Activated CD8-positive, alpha-beta memory T cell treated with anti-CD3 and anti-CD28 coated beads for 24 hours (primary cell): ENCODE measurements at regions not wholly inside any gene's neighbourhood (a gene's known extent, or its start where the extent isn't known, plus 50 kb on each side); places are given as distances from the start of the nearest gene placed in this dataset.
"Not testable (repeated sequence)": the region's sequence is repeated elsewhere in the genome, so short reads cannot be mapped to it uniquely, and the experiment has no call there.

Experiments
- DNase-seq: peaks from one replicate; pipeline ENCODE4 v3.0.0-alpha.2; 2020

DNA sequence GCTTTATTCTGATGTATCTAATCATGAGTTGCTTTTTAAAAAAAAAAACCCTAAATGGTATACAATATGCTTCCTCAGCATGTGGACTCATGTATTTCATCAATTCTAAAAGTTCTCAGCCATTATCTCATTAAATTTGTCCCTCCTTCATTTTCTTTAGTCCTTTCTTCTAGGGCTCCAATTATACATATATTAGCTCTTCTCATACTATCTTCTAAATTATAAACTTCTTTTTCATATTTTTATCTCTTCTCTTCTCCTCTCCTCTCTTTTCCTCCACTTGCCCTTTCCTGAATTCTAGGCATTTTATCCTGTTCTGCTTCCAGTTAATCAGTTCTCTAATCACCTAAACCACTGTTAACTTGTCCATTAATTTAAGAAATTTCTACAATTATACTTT is 55.0 kb upstream of the IL33 start:
- DNase-seq, result no peak

DNA sequence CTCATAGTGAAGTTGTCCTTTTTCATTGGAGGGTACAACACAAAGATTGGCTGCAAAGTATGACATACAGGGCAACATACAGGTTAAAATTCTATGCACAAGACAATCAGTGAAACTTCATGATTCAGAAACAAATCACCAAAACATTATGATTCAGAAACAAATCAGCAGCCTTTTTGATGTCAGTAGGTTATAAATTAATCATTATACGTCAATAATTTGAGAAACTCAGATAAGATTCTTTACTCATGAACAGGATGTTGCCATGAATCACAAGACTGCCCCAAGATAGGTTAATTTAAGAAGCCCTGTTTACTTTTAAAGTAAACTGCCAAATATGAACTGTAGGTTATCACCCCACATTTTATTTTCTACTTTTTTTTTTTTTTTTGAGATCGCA is 62.2 kb upstream of the IL33 start:
- no peak for DNase-seq

DNA sequence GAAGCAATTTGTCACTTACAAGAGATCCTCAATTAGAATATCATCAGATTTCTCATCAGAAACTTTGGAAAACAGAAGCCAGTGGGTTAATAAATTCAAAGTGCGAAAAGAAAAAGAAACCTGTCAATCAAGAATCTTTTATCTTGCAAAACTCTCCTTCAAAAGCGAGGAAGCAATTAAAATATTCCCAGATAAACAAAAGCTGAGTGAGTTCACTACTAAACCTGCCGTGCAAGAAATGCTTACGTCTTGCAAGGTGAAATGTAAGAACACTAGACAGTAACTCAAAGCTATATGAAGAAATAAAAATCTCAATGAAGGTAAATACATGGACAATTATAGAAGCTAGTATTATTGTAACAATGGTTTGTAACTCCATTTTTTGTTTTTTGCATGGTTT is 62.8 kb upstream of the IL33 start:
- no peak for DNase-seq

DNA sequence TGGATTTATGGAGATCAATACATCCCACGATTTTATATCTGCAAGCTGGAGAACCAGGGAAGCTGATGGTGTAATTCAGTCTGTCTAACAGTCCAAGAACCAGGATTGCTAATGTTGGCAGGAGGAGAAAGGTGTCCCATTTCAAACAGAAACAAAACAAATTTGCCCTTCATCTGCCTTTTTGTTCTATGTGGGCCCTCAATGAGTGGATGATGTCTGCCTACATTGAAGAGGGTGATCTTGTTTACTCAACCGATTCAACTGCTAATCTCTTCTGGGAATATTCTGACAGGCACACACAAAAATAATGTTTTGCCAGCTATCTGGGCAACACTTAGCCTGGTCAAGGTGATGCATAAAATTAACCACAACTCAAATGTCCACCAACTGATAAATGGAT is 65.1 kb upstream of the IL33 start:
- no peak for DNase-seq

DNA sequence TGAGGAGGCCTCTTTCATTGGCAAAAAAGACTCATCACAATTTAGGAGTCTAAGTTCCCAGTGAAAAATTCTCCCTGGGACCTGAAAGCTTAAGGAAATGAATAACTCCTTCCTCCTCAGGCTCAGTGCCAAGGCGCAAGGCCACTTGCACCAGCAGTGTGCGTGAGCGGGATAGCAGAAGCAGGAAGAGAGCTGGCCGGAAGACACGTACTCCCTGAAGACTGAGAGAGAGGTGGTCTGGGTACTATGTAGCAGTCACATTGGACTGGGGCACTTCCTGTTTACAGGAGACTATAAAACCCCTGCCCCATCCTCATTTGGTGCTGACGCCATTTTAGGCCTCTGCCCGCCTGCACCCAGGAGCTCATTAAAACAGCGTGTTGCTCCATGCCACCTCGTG is 66.3 kb upstream of the IL33 start:
- no peak for DNase-seq

DNA sequence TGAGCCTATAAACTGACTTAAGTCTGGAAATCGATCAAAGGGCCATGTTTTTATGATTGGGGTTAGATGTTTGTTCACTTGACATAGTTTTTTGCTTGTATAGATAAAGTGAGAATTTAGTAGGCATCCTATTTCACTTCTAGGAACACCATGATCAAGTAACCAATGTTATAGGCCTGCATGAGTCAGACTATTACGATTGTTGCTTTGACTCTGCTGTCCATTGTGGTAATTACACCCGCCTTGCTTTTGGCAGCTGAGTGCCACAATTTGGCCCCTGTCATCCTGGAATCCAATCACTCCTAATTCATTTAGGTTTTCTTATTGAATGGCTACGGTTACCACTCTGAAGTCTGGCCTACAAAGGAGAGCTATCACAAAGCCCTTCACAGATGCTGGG is 67.8 kb upstream of the IL33 start:
- no peak for DNase-seq

DNA sequence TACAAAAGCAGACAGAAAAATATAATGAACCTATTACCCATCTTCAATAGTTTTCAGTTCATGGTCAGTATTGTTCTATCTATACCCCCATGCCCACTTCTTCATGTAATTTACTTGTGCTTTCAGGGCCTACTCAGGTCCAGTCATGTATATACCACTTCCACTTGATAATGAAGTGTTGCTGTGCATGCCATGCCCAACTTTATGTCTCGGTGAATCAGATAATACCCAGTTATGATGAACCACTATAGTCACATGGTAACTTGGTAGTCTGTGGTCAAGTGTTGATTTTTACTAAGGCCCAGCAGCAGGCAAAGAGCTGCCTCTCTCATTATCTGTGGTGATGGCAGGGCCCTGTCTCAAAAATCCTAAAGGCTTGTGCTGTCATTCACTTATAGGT is 70.7 kb upstream of the IL33 start:
- no peak for DNase-seq

DNA sequence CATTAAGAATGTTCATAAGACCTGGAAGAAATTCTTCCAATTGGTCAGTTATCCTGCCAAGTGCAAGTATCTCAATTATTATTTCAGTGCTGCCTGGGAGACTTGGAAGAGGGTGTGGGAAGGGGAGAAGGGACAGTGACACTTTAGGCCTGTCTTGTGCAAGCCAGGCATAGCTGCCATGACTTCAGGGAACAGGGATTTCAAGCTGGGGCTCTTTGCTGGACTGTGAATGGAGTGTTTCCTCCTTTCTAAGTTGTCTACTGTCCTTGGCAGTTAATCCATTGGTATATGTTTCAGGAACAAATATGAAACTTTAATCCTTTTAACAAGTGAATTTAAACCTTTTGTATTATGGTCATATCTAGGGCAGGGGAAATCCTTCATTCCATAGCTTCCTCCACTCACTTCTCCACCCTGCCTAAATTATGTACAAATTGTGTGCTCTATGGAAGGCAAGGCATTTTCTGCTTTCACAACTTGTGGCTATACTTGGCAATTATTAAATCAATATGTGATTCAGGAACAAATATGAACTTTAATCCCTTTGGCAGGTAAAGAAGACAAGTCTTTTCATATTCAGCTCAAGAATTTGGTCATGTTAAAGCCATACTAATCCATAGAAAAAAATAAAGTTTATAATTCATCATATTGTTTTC is 72.7 kb upstream of the IL33 start:
- no peak for DNase-seq

DNA sequence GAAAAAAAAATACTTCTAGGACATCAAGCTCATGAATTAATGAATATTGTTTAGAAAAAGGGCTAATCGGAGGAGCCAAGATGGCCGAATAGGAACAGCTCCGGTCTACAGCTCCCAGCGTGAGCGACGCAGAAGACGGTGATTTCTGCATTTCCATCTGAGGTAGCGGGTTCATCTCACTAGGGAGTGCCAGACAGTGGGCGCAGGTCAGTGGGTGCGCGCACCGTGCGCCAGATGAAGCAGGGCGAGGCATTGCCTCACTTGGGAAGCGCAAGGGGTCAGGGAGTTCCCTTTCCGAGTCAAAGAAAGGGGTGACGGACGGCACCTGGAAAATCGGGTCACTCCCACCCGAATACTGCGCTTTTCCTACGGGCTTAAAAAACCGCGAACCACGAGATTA is 79.8 kb upstream of the IL33 start:
- DNase-seq, result not testable (repeated sequence)

DNA sequence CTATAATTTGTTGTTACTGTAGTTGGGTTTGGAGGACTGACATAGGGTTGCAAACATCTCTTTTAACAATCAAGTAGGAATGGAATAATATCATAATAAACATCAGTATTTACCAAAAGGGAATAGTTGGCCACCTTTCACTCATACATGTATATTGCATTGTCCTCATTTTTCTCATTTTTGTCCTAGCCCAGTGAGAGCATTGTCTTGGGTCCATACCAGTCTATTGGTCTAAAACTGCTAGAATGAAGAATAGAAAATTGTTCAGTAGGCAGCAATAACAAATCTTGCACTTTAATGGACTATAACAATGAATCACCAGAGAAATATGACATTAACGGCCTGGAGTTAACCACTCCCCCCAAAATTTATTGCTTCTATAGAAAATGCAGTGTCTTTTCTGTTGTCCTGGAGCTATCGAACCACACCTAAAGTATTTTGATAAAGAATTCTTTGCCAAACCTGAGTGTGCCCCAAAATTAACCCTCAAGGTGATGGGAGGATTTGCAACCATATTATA is 80.9 kb upstream of the IL33 start:
- DNase-seq, result no peak

DNA sequence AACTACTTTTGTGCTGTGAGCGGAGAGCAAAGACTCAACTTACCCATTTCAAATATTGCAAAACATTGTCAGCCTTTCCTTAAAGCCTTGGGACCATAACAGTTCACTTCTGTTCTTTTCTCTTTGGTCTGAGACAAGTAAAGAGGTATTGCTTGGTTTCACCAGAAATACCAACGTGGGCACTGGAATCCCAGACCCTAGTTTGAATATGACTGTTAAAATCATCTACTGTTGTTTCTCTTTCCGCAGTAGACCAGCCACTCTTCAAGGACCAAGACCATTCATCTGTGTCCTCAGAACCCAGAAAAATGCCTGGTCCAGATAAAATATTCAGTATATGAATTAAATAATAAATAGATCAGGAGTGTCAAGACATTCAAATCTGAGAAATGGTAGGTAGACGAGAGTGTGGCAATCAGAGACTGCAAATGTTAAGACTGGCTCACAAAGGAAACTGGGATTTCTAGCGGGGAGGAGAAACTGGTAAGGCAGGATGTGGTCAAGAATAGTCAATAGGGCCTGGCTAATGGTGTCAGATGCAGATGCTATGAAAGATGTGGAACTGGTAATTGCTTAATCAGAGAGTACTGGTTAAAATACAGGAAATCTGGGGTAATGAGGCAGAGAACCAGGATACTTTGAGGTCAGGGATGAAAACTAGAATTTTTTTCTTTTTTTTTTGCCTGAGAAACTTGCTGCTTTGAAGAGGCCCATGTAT is 82.1 kb upstream of the IL33 start:
- no peak for DNase-seq

DNA sequence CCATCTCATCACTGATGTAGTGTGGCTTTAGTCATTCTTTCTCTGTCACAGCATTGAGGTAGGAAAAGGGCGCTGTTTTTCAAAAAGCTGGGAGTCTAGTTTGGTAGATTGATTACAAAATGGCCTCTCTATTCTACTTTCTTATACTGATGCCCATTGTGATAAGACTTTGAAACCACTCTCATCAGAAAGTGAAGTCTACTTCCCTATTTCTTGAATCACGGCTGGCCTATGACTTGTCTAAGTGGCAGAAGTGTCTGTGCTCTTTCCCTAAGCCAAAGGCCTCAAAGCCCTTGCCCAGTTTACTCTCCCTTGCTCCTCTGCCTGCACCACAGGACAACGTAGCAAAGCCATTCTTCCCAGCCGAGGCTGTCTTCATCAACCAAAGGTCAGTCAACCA is 83.0 kb upstream of the IL33 start:
- no peak for DNase-seq

DNA sequence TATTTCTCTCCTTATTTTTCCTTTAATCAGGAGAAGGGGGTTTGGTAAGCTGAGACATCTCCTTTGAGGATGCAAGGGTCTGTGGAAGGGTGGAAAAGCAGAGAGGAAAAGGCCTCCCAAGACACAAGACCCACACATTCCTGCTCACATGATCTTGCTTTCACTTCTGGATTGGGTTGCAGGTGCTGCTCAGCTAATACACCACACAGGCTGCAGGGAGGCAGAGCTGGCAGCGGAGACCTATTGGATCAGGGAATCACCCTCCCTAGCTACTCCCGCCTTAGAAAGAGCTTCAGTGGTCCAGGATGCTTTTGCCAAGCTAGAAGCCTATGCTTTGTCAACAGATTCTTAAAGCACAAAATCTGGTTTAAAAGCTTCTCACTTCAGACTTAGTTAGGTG is 87.6 kb upstream of the IL33 start:
- DNase-seq, result no peak

DNA sequence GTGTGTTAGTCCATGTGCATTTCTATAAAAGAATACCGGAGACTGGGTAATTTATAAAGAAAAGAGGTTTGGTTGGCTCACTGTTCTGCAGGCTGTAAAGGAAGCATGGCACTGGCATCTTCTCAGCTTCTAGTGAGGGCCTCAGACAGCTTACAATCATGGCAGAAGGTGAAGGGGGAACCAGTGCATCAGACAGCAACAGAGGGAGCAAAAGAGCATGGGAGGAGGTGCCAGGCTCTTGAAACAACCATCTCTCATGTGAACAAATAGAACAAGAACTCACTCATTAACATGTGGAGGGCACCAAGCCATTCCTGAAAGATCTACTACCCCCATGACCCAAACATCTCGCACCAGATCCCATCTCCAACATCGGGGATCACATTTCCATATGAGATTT is 89.2 kb upstream of the IL33 start:
- no peak for DNase-seq

DNA sequence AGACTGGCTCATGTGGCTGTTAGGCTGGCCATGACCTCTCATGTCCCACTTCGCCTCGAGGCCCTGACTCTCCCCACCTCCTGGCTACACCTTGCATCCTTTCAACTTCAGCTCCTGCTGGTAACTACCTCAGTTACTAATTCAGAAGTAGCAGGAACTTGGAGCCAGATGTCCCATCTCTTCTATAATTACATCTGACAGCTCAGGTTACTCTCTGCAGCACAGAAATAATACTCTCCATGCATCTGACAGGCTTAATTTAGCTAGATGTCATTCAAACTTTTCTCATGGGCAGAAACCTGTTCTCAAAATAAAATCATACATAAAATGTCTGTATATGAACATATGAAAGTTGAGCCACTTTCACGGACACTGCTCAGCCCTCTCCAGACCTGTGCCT is 92.2 kb upstream of the IL33 start:
- no peak for DNase-seq

DNA sequence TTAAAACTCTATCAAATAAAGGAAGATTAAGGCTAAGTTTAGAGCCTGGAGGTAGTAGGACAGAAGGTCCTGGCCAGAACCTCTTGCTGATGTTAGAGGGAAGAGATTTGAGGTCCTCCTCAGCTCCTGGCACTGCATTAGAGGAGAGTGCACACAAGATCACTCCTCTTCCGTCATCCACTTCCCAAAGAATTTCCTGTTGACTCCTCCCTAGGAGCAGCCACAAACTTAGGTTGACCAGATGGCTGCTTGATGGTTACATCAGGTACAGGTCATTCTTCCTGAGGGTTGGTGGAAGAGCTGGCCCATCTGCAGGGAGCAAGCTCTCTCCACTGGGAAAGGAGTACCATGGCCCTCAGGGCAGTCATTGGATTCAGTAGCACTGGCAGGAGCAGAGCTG is 93.9 kb upstream of the IL33 start:
- DNase-seq, result no peak

DNA sequence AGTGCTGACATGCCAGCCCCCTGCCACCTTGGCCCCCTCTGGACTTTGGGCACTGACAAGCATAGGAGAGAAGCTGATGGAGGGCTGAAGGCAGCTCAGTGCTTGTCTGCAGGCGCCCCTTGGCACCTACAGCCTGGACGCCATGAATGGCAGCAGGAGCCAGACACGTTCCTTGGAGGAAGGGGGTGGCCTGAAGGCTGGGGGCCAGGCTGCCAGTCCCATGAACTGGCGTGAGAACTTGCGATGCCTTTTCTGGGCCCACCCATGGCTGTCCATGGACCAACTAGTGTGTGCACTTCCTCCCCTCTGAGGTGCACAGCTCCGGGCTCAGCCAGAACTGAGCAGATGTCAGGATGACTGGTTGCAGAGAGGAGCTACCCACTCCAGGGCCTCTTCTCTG is 99.0 kb upstream of the RANBP6 start:
- no peak for DNase-seq

DNA sequence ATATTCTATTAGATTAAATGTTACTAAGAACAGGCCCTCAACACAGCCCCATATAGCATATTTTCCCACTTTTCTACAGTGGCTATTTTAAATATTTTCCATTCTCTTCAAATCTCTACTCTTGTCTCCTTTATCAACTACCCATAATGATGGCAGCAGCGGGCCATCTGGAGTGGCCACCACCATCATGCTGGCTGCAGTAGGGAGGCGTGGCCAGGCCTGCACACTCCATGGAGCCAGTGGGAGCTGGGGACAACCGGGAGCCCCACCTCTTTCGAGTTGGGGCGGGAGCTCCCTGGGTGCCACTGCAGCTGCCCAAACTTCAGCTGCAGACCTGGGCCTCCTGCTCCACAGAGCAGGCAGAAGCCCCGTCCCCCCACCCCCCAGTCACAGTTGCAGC is 98.4 kb upstream of the RANBP6 start:
- DNase-seq, result no peak

DNA sequence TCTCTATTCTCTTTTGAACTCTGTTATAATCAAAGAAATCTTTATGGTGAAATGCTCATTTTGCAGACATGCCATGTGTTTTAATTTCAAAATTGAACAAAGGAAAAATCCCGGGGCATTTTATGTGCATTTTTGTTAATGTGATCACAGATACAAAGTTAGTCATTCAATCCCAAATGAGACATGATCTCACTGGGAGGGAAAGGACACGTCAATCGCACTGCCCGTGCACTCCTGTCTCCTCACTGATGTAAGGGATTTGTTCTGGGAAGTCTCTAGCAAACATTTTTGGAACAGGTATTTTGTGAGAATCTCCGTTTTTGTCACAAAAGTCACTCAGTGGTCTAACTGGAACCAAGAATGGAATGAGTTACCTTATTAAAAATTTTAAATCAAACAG is 97.9 kb upstream of the RANBP6 start:
- no peak for DNase-seq

DNA sequence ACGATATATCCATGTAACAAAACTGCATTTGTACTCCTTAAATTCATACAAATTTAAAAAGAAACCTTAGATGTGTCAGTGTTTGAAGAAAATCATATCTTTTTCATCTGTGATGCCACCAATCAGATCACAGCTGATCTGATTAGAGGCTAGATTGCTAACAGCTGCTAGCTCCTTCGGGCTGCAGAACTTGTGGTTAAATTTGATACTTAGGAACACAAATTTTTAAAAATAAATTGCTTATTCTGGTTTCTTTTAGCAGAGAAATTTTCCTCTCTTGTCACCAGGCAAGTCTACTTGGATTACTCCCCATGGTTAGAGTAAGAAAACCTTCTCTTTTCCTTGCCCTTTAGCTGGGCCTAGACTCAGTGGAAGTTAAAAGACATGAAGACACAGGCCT is 94.6 kb upstream of the RANBP6 start:
- no peak for DNase-seq

DNA sequence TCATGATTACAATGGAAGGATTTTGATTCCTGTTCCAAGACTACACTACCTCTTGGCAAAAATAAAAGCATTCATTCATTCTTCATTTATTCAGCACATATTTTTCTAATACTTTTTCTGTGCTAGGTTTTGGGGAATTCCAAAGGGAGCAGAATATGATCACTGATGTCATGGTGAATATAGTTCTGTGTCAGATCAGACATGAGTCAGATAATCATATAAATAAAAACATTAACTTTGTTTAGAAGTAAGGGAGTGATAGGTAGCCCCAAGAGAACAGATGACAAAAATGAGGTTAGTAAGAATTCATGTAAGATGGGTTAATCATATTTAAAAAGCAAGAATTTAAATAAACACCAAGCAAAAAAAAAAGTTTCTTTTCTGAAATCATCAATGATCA is 94.1 kb upstream of the RANBP6 start:
- no peak for DNase-seq

DNA sequence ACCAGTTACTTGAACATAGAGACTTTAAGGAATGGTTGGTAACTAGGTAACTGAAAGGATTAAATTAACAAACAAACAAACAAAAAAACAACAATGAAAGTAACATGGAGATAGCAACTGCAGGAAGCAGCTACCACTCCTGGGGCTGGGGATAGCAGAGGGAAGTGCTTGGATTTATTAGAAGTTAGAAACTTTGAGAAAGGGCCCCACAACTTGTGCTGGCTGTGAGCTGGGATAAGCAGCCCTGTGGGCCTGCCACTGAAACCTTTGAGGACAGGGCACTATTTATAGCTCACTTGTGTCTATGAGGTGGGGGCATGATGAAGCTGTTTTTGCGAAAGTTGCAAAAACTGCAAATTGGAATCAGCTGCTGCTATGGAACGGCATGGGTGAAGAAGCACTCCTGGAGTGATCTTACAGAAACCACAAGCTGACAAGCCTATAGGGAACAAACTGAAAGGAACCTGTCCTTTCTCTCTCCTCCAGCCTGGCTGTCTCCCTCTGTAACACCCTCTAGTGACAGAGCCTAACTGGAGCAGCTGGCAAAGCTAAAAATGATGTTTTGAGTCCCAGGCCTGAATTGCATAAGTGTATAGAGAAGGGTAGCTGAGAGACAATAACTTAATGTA is 91.4 kb upstream of the RANBP6 start:
- no peak for DNase-seq

DNA sequence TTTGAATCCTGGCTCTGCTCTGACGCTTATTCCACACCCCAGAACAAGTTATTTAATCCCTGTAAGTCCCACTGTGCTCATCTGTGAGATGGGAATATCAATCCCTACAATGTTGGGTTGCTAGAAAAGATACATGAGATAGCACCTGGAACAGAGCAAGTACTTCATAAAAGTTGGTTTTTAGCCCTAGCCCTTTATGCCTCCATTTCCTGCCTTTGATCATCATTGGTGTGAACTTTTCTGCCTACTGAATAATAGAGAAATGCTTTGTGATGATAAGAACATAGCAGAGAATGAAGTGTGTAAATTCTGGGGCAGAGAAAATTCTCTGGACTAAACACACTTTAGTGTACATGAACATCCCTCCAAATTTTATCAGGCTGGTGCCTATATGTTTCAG is 90.3 kb upstream of the RANBP6 start:
- DNase-seq, result no peak

DNA sequence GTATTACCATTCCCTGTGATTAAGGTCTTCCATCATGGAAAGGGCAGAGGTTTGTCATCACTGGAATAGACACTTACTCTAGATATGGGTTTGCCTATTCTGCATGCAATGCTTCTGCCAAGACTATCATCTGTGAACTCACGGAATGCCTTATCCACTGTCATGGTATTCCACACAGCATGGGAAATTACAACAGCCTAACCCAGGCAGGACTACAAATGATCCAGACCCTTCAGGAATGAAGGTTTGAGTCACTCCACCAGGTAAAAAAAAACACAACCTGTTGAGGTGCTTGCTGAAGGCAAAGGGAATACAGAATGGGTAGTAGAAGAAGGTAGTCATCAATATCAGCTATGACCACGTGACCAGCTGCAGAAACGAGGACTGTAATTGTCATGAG is 89.0 kb upstream of the RANBP6 start:
- not testable (repeated sequence) for DNase-seq

DNA sequence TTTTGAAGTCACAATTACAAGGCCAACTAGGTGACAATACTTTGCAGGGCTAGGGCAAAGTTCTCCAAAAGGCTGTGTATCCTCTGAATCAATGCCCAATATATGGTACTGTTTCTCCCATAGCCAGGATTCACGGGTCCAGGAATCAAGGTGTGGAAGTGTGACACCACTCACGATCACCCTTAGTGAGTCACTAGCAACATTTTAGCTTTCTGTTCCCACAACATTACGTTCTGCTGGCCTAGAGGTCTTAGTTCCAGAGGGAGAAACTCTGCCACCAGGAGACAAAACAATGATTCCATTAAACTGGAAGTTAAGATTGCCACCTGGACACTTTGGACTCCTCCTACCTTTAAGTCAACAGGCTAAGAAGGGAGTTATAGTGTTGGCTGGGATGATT is 88.5 kb upstream of the RANBP6 start:
- DNase-seq, result not testable (repeated sequence)
